Fibroblast of villous mesenchyme (primary cell): ENCODE measurements at regions not wholly inside any gene's neighbourhood (a gene's known extent, or its start where the extent isn't known, plus 50 kb on each side); places are given as distances from the start of the nearest gene placed in this dataset.

Experiments
- DNase-seq: peaks from one replicate; pipeline ENCODE4 v3.0.0-alpha.2; 2010; ENCODE audit warnings: low read depth
- H3K4me3 ChIP-seq: 2 replicates; pipeline ENCODE4 v1.5.1; 2011; ENCODE audit warnings: low read depth, mild to moderate bottlenecking, low read length
- TF ChIP-seq, protein P1 (sequence below): IDR thresholded peaks from 2 replicates; pipeline ENCODE4 v1.5.1; 2012; ENCODE audit warnings: low read depth, mild to moderate bottlenecking, low read length; ENCODE audit not compliant: insufficient read depth

GRCh38 chr12:124465473-124465872 lies 101.9 kb downstream of the NCOR2 start:
- TF ChIP-seq, protein P1, sequence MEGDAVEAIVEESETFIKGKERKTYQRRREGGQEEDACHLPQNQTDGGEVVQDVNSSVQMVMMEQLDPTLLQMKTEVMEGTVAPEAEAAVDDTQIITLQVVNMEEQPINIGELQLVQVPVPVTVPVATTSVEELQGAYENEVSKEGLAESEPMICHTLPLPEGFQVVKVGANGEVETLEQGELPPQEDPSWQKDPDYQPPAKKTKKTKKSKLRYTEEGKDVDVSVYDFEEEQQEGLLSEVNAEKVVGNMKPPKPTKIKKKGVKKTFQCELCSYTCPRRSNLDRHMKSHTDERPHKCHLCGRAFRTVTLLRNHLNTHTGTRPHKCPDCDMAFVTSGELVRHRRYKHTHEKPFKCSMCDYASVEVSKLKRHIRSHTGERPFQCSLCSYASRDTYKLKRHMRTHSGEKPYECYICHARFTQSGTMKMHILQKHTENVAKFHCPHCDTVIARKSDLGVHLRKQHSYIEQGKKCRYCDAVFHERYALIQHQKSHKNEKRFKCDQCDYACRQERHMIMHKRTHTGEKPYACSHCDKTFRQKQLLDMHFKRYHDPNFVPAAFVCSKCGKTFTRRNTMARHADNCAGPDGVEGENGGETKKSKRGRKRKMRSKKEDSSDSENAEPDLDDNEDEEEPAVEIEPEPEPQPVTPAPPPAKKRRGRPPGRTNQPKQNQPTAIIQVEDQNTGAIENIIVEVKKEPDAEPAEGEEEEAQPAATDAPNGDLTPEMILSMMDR, result no peak
- no peak for DNase-seq

GRCh38 chr12:124464830-124465229 lies 102.6 kb downstream of the NCOR2 start:
- no peak overlapping the region for H3K4me3 ChIP-seq
- TF ChIP-seq, protein P1, result no peak
- DNase-seq, result no peak

More at GRCh38 chr12:124465473-124465872, 101.9 kb downstream of the NCOR2 start:
- H3K4me3 ChIP-seq, result no peak overlapping the region

DNA sequence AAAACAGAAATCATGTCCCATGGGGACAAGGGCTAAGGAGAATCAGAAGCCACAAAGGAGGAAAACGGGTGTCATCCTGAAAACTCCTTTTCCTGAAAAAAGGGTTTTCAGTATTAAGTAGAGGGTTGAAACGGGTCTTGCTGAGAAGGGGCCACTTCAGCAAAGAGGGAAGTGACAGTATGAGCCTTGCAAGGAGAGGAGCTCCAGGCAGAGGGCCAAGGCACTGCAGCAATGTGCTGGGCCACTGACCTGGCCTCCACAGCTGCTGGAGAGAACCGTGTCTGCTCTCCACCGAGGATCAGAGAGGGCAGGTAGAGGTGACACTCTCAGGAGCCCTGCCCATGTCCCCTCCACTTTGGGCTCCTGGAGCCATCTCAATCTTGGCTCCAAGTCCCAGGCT lies 103.3 kb downstream of the NCOR2 start:
- no peak overlapping the region for H3K4me3 ChIP-seq
- TF ChIP-seq, protein P1, result no peak
- peak; percentile 33 for DNase-seq

- H3K4me3 ChIP-seq, result no peak overlapping the region
- TF ChIP-seq, protein P1, result no peak
- peak; percentile 36 for DNase-seq
Observed at GRCh38 chr12:124463341-124463921, 104.0 kb downstream of the NCOR2 start.

- no peak overlapping the region for H3K4me3 ChIP-seq
- DNase-seq, result no peak
- TF ChIP-seq, protein P1, result no peak
Observed at GRCh38 chr12:124462750-124463149, 104.7 kb downstream of the NCOR2 start.

GRCh38 chr12:124461851-124462623 lies 105.4 kb downstream of the NCOR2 start:
- H3K4me3 ChIP-seq, result no peak overlapping the region
- DNase-seq, result no peak
- TF ChIP-seq, protein P1, result no peak
